HG02884 (cell line): ENCODE measurements at regions not wholly inside any gene's neighbourhood (a gene's known extent, or its start where the extent isn't known, plus 50 kb on each side); places are given as distances from the start of the nearest gene placed in this dataset.

Source experiments
- ATAC-seq: cut with Tn5 transposase; IDR thresholded peaks from one replicate; pipeline ENCODE4 v1.9.1; 2021; ENCODE audit warnings: mild to moderate bottlenecking, moderate library complexity; ENCODE audit not compliant: unreplicated experiment

DNA sequence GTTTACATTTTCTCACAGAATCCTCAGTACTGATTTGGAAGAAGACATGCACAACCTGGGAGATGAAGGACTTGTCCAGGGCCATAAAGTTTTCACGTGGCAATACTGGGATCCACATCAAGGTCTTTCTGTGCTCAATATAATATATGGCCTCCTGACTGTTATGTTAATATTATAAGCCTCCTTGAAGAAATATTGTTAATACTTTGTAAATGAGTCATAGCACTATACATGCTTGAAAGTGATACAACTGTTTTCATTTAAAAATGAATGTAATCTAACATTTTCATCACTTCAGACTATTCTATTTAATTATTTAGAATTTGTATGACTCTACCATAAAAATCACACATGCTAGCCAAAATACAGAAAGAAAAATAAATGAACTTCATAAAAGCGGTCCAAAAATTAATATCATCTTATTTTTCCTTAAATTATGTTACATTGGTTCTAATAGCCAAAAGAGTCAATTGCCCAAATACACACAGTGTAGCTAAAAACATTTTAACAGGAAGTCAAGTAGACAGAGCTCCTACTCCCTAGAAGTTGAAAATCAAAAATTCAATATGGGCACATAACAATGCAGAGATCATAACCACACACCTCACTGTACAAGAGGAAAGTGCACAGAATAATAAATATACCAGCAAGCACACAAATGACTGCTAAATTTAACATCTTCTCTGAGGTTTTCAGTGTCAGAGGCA is 188.0 kb upstream of the HDDC2 start:
- ATAC-seq: no peak

GRCh38 chr6:125491860-125492618 is 190.3 kb upstream of the HDDC2 start:
- ATAC-seq: no peak

- no peak for ATAC-seq
These were observed 196.8 kb upstream of the HDDC2 start for GRCh38 chr6:125498606-125499005.

DNA sequence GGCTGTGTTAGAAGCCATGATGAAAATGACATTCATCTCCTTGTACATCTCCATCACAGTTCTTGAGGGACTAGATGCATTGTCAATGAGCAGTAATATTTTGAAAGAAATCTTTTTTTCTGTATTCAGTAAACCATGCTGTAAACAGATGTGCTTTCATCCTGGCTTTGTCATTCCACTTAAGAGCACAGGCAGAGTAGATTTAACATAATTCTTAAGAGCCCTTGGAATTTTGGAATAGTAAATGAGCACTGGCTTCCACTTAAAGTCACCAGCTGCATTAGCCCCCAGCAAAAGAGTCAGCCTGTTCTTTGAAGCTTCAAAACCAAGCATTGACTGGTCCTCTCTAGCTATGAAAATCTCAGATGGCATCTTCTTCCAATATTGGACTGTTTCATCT is 197.8 kb upstream of the HDDC2 start:
- ATAC-seq: no peak

DNA sequence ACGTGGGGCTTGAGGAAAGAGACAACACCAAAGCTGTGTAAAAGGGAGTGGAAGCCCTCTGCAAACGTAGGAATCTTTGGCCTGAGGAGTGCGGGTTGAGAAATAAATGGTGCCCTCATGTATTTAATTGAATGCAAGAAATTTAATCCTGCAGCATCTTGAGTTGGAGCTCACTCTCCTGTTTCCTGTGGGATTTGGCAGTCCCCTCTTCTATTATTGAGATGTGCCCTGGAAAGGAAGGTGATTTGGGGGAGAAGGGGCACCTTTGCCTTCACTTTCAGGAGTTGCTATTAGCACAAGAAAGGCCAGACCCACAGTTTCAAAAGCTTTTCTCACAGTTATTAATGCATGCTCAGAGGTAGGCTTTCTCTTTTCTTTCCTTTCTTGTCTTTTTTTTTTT is 201.4 kb upstream of the HDDC2 start:
- no peak for ATAC-seq

GRCh38 chr6:125507987-125508655 is 206.4 kb upstream of the HDDC2 start:
- ATAC-seq: no peak

DNA sequence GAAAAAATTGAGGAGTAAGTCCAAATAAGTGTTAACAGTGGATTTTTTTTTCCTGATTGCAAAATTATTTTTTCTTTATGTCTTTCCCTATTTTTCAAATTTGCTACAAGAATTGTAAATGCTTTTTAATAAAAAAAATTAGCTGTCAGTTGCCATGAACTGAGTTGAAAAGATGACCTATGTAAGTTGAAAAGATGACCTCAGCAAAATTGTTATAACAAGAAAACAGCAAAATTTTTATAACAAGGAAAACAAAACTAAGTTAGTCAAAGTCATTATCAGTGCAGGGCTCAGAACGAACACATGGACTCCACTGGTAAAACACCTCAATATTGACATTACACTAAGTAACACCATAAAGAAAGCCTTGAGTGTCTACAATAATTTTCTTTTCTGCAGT is 207.0 kb upstream of the HDDC2 start:
- ATAC-seq: no peak

GRCh38 chr6:125509477-125509876 is 207.7 kb upstream of the HDDC2 start:
- no peak for ATAC-seq

- no peak for ATAC-seq
These were observed 208.6 kb upstream of the HDDC2 start for GRCh38 chr6:125510405-125510804.

DNA sequence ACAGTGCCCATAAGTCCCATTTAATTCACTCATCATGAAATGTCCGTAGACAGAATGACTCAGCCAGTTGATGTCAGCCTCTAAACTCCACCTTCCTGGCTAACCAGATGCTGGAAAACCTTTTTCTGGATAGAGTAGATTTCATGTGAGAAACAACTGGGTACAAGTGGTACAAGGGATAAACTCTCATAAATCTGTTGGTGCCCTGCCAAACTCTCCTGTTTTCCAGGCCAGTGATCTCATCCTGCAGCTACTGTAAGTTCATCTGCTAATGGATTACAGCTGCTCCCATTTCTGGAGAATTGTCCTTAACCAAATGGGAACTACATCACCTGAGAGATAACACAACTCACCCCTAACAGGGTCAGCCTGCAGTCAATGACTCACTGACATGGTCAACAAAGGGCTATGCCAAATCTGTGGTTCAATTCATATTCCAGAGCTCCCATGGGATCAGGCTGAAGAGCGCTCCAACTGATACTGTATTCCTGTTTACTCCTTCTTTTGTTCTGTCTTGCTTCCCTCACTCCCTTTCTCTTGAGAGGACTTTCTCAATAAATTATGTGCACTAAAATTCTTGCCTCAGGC is 210.1 kb upstream of the HDDC2 start:
- ATAC-seq: no peak

DNA sequence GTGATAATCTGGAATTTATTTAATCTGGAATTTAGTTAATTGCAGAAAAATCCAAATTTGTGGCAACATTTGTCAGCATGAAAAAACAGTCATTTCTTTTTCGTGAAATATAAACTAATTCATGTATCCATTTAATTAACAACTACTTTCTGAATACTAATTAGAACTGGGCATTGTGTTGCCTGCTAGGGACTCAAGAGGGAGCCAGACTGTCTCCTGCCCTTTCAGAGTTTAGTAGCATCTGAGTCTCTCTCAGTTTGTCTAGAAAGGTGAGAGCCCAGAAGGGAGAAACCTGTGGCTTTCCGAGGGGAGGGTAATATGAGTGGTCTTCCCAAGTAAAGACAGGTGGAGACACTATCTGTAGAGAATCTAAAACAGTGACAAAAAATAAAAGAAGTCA is 210.9 kb upstream of the HDDC2 start:
- peak; percentile 73 for ATAC-seq

DNA sequence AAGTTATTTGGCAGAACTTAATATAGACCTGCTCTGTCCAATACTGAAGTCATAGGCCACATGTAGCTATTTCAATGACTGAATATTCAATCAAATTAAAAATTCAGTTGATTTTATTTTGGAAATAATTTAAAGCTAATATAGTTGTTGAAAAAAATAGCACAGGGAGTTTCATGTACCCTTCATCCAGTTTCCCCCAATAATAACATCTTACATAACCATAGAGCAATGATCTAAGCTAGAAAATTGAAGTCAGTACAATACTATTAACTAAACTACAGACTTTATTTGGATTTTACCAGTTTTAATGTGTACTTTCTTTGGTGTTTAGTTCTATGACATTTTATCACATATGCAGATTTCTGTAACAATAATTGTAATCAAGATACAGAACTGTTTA is 212.2 kb upstream of the HDDC2 start:
- ATAC-seq: no peak

GRCh38 chr6:125516644-125517043 is 214.9 kb upstream of the HDDC2 start:
- ATAC-seq: no peak

DNA sequence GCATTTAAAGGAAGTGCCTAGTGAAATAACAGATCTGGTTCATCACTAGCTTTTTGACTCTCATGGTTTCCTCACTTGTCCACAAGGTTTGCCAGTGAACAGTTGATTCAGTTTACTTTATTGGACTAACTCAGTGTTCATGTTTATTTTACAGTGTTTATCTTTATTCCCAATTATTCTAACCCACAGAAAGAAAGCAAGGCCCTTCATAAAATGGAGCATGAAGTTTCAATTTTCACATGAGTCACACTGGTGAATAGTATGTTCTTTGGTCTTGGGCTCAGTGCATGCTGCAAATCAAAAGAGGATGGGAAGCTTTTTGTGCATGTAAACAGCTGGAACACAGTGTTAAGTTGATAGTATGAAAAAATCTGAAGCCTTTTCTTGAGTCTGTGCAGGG is 217.6 kb upstream of the HDDC2 start:
- no peak for ATAC-seq

GRCh38 chr6:125524356-125524755 is 222.6 kb upstream of the HDDC2 start:
- ATAC-seq: no peak

DNA sequence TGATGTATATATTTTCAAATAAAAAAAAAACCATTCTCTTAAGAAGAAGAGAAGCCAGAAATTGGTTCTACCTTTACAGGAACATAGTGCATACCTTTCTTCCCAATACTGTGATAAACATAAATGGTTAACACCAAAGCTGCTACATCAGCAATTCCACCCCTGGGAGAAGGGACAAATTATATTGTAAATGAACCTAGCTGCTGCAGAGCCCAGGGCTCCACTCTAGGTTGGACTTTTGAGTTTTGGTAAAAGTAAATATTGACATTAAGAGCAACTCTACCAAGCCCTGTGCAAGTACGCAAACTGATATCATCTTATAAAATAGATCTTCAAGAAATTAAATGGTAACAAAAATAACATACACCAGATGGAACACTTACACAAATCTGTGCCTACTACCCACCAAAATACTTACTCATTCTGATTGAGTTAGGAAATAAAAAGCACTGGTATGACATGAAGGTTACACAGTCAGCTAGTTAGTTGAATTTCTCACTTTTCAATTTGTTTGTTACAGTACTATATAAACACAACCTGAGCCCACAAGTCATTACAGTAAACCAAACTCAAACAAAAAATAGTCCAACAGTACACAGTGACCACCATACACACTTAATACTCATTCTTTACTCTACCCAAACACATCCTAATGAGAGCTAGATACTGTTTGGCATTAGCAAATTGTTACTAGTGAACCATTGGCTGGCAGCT is 223.3 kb upstream of the HEY2 start:
- no peak for ATAC-seq

DNA sequence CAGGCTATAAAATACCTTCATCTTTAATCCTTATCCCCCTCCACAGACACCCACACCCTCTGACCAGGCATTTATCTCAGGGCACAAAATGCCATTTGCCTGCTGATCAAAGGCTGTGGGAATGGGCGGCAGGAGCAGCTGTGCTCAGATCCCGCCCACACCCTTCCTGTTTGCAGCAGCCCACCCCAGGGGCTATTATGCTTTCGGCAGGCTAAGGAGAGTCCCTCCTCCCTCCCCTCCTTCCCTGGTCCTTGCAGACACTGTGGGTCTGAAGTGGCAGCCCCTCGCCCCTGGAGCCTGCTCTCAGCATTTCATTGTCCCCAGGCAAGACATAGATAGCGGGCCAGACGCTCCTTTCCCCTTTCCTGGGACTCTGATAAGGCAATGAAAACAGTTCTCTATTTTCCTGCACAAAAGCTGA is 220.8 kb upstream of the HEY2 start:
- ATAC-seq: no peak

GRCh38 chr6:125529061-125529460 is 220.4 kb upstream of the HEY2 start:
- no peak for ATAC-seq

DNA sequence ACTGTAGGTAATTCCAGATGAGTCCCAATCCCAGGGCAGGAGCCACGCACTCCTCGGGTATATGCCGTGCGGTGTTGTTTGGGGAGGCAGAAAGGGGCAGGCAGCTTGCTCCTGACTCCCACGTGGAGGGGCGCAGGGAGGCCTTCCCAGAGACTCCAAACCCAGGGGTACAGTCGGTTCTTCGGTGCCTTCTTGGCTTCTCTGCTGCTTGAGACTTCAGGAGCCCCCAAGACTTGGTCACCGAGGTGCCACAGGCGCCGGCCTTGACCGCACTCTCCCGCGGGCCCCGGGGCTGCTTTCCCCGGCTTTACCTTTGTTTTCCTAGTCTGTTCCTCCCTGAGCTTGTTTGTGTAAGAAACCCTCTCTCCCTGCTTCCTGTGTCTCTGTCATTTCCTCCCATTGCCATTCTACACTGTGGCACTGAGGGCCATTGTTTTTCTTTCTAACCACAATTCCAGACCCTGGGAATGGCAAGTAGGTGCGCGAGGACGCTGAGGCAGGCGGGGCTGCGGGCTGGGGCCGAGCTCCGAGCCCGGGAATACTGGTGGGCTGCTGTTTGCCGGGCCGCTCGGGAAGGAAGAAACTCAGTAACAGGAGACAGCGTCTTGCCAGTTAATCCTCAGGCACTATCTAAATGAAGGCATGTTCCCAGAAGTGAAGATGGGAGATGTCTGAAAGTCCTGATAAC is 215.6 kb upstream of the HEY2 start:
- no peak for ATAC-seq
